Uterus (tissue), 3 donors: ENCODE measurements at regions not wholly inside any gene's neighbourhood (a gene's known extent, or its start where the extent isn't known, plus 50 kb on each side); places are given as distances from the start of the nearest gene placed in this dataset.

Experiments used
- DNase-seq, 2 donors: peaks; one replicate each; pipeline ENCODE4 v3.0.0-alpha.2; 2019 to 2020
- H3K27ac ChIP-seq, 2 donors: fragments of 200-600 bp; sonication (generic); 1 replicate in 1 of 2; 2 replicates in 1 of 2; pipeline ENCODE4 v1.5.1; 2016 to 2018
- H3K27me3 ChIP-seq, 2 donors: fragments of 200-600 bp; sonication (generic); one replicate each; pipeline ENCODE4 v1.5.1; 2018 to 2019; ENCODE audit warnings: control low read depth in 1 of 2
- H3K36me3 ChIP-seq, 2 donors: fragments of 200-600 bp; sonication (generic); one replicate each; pipeline ENCODE4 v1.5.1; 2019; ENCODE audit warnings: control low read depth in 1 of 2
- H3K4me1 ChIP-seq, 2 donors: fragments of 200-600 bp; sonication (generic); one replicate each; pipeline ENCODE4 v1.5.1; 2018 to 2019; ENCODE audit warnings: control low read depth in 1 of 2
- H3K4me3 ChIP-seq, 2 donors: fragments of 200-600 bp; sonication (generic); 1 replicate in 1 of 2; 2 replicates in 1 of 2; pipeline ENCODE4 v1.5.1; 2018 to 2019; ENCODE audit warnings: mild to moderate bottlenecking in 1 of 2
- H3K9me3 ChIP-seq, 2 donors: fragments of 200-600 bp; sonication (generic); one replicate each; pipeline ENCODE4 v1.5.1; 2019; ENCODE audit warnings: control low read depth in 1 of 2
- CTCF ChIP-seq, 4 experiments: fragments of 200-600 bp in 2 of 4; fragments of 450-650 bp in 2 of 4; sonication (generic) in 2 of 4; IDR thresholded peaks; one replicate each; pipeline ENCODE4 v1.5.1; 2016 to 2019; ENCODE audit warnings: antibody characterized with exemption in 4 of 4, mild to moderate bottlenecking in 2 of 4, moderate library complexity in 1 of 4
- POLR2A ChIP-seq, 2 donors: fragments of 450-650 bp; IDR thresholded peaks; one replicate each; pipeline ENCODE4 v1.6.1; 2016; ENCODE audit warnings: antibody characterized with exemption in 2 of 2, mild to moderate bottlenecking in 1 of 2, moderate library complexity in 1 of 2
- intact Hi-C: fragments of 100-400 bp; cut with DNase I; formaldehyde crosslinking; loops from one replicate; pipeline ENCODE4 v1.15.1; 2023; ENCODE audit warnings: low total_unique reads
- donor health status: DM: yes; HTN: yes; CAD: no.

- Histone ChIP-seq H3K36me3 (no peaks in the 10 kb centered on the region), H3K4me3 (no peak overlapping the region), H3K27me3 (no peaks in the 10 kb centered on the region), H3K9me3 (no peaks in the 10 kb centered on the region), H3K27ac (no peak overlapping the region), H3K4me1 (no peaks in the 10 kb centered on the region)
- intact Hi-C loops = no loop called here
- no peak for DNase-seq
- no peak for TF ChIP-seq CTCF (IDR thresholded peaks at IDR 0.05)
- no peak for TF ChIP-seq POLR2A (IDR thresholded peaks at IDR 0.05)
Observed at GRCh38 chr5:145050181-145050580, 785.0 kb downstream of the PRELID2 start.

GRCh38 chr5:145044970-145045369 lies 790.2 kb downstream of the PRELID2 start:
- TF ChIP-seq POLR2A (IDR thresholded peaks at IDR 0.05) = no peak
- TF ChIP-seq CTCF (IDR thresholded peaks at IDR 0.05) = no peak

GRCh38 chr5:145028626-145029025 lies 806.5 kb downstream of the PRELID2 start:
- H3K27me3 ChIP-seq = no peaks in the 10 kb centered on the region
- no peak for DNase-seq
- no peak overlapping the region for H3K27ac ChIP-seq
- TF ChIP-seq CTCF (IDR thresholded peaks at IDR 0.05) = no peak
- no peak for TF ChIP-seq POLR2A (IDR thresholded peaks at IDR 0.05)
- no peaks in the 10 kb centered on the region for H3K36me3 ChIP-seq
- no peaks in the 10 kb centered on the region for H3K9me3 ChIP-seq
- intact Hi-C loops = no loop called here
- no peak overlapping the region for H3K4me3 ChIP-seq
- H3K4me1 ChIP-seq = no peaks in the 10 kb centered on the region

More at GRCh38 chr5:145044970-145045369, 790.2 kb downstream of the PRELID2 start:
- Histone ChIP-seq H3K27me3 (no peaks in the 10 kb centered on the region), H3K4me1 (no peaks in the 10 kb centered on the region), H3K4me3 (no peak overlapping the region), H3K27ac (no peak overlapping the region), H3K36me3 (no peaks in the 10 kb centered on the region), H3K9me3 (no peaks in the 10 kb centered on the region)
- intact Hi-C loops = no loop called here
- DNase-seq = no peak

- H3K4me3 ChIP-seq = no peak overlapping the region
- H3K36me3 ChIP-seq = no peaks in the 10 kb centered on the region
- intact Hi-C loops = no loop called here
- DNase-seq = no peak
- H3K4me1 ChIP-seq = no peaks in the 10 kb centered on the region
- no peak overlapping the region for H3K27ac ChIP-seq
- H3K9me3 ChIP-seq = no peaks in the 10 kb centered on the region
- no peaks in the 10 kb centered on the region for H3K27me3 ChIP-seq
- TF ChIP-seq CTCF (IDR thresholded peaks at IDR 0.05) = no peak
Observed at GRCh38 chr5:145027286-145027685, 807.9 kb downstream of the PRELID2 start.

- no peak for DNase-seq
- TF ChIP-seq POLR2A (IDR thresholded peaks at IDR 0.05) (no peak), CTCF (IDR thresholded peaks at IDR 0.05) (no peak)
- H3K27ac ChIP-seq = no peak overlapping the region
- no peaks in the 10 kb centered on the region for H3K36me3 ChIP-seq
- no peaks in the 10 kb centered on the region for H3K4me1 ChIP-seq
- intact Hi-C loops = no loop called here
- H3K27me3 ChIP-seq = no peaks in the 10 kb centered on the region
- no peaks in the 10 kb centered on the region for H3K9me3 ChIP-seq
- H3K4me3 ChIP-seq = no peak overlapping the region
Observed at GRCh38 chr5:145025775-145026174, 809.4 kb downstream of the PRELID2 start.
